OCI-LY1 (cell line): ENCODE measurements at regions not wholly inside any gene's neighbourhood (a gene's known extent, or its start where the extent isn't known, plus 50 kb on each side); places are given as distances from the start of the nearest gene placed in this dataset.

Source experiments
- H2AFZ ChIP-seq: fragments of 200-600 bp; sonication (generic), shearing (Covaris generic); 2 replicates; pipeline ENCODE4 v1.6.0; 2014; ENCODE audit warnings: antibody characterized with exemption, mild to moderate bottlenecking, low read length
- H3F3A ChIP-seq: fragments of 200-600 bp; sonication (generic), shearing (Covaris generic); 2 replicates; pipeline ENCODE4 v1.6.0; 2014; ENCODE audit warnings: mild to moderate bottlenecking, antibody characterized with exemption, low read length, moderate library complexity; ENCODE audit not compliant: insufficient read depth
- H3K27ac ChIP-seq: fragments of 200-600 bp; sonication (generic); 2 replicates; pipeline ENCODE4 v1.5.1; 2014; ENCODE audit warnings: low read length, mixed run types, mild to moderate bottlenecking, low read depth; ENCODE audit not compliant: poor library complexity, severe bottlenecking
- H3K27me3 ChIP-seq: fragments of 200-600 bp; sonication (generic); 2 replicates; pipeline ENCODE4 v1.6.0; 2014; ENCODE audit warnings: antibody characterized with exemption, mild to moderate bottlenecking, low read length, moderate library complexity; ENCODE audit not compliant: insufficient read depth
- H3K36me3 ChIP-seq: fragments of 200-600 bp; sonication (generic); 2 replicates; pipeline ENCODE4 v1.6.1; 2014; ENCODE audit warnings: mild to moderate bottlenecking, antibody characterized with exemption, low read length, moderate library complexity, mixed read lengths; ENCODE audit not compliant: insufficient read depth
- H3K4me1 ChIP-seq: fragments of 200-600 bp; sonication (generic); 2 replicates; pipeline ENCODE4 v1.5.1; 2014; ENCODE audit warnings: mild to moderate bottlenecking, low read length, moderate library complexity; ENCODE audit not compliant: insufficient read depth, severe bottlenecking
- H3K4me2 ChIP-seq: fragments of 200-600 bp; sonication (generic), shearing (Covaris generic); 2 replicates; pipeline ENCODE4 v1.6.1; 2014; ENCODE audit warnings: low read length
- H3K4me3 ChIP-seq: fragments of 200-600 bp; sonication (generic); 2 replicates; pipeline ENCODE4 v1.5.1; 2014; ENCODE audit warnings: low read length, low read depth, mild to moderate bottlenecking, mixed read lengths; ENCODE audit not compliant: poor library complexity, severe bottlenecking
- H3K79me2 ChIP-seq: fragments of 200-600 bp; shearing (Covaris generic); 2 replicates; pipeline ENCODE4 v1.6.1; 2016; ENCODE audit warnings: mixed run types, low read length, mixed read lengths; ENCODE audit not compliant: insufficient read depth
- H3K9ac ChIP-seq: fragments of 200-600 bp; sonication (generic), shearing (Covaris generic); 2 replicates; pipeline ENCODE4 v1.6.1; 2014; ENCODE audit warnings: mild to moderate bottlenecking, low read length, mixed read lengths
- H3K9me2 ChIP-seq: fragments of 200-600 bp; sonication (generic), shearing (Covaris generic); 2 replicates; pipeline ENCODE4 v1.6.1; 2014; ENCODE audit warnings: low read depth, mild to moderate bottlenecking, low read length, mixed read lengths
- H3K9me3 ChIP-seq: fragments of 200-600 bp; shearing (Covaris generic); 2 replicates; pipeline ENCODE4 v1.6.1; 2014; ENCODE audit warnings: low read length, mixed read lengths
- H4K20me1 ChIP-seq: fragments of 200-600 bp; sonication (generic), shearing (Covaris generic); 2 replicates; pipeline ENCODE4 v1.6.0; 2016; ENCODE audit warnings: mild to moderate bottlenecking, low read length; ENCODE audit not compliant: insufficient read depth
- CTCF ChIP-seq: fragments of 200-600 bp; sonication (generic), shearing (Covaris generic); IDR thresholded peaks from 2 replicates; pipeline ENCODE4 v1.5.1; 2017; ENCODE audit warnings: mild to moderate bottlenecking, antibody characterized with exemption, low read length, moderate library complexity, mixed read lengths
- EZH2 ChIP-seq: fragments of 200-600 bp; sonication (generic), shearing (Covaris generic); IDR thresholded peaks from 2 replicates; pipeline ENCODE4 v1.8.0; 2017; ENCODE audit warnings: borderline replicate concordance, mixed run types, mild to moderate bottlenecking, antibody characterized with exemption, low read length, moderate library complexity, mixed read lengths

DNA sequence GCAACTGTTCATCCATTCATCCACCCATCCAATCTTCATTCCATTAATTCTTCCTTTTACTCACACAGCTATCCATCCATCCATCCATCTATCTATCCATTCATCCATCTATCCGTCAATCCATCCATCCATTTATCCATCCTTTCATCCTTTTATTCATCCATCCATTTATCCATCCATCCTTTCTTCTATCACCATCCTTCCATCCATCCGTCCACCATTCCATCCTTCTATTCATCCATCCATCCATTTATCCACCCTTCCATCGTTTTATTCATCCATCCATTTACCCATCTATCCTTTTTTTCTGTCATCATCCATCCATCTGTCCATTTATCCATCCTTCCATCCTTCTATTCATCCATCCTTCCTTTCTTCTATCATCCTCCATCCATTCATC, 73.0 kb upstream of the FOXF1 start:
- H3K27me3 ChIP-seq: peaks cover 9% of the 10 kb centered on the region; the same call in 1 of the 2 replicates

DNA sequence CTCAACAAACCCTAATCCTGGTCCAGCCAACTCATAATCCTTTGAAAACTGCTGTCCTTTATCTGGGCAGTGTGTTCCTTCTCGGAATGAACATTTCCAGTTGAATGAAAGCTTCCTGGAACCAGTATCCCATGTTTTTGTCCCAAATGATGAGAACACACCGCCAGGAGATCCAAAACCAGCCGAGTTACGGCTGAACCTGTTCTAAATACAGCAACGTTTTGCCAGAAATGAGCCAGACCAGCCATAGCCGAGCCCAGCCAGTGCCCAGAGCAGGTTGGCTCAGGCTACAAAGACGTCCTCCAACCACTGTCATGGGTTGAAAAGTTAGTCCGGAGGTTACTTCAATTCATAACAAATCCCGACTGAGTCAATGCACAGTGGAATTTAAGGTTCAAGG, 67.6 kb upstream of the FOXF1 start:
- H2AFZ ChIP-seq: no peak overlapping the region

More for the DNA sequence above, 73.0 kb upstream of the FOXF1 start:
- Histone ChIP-seq H3K4me2 (no peak overlapping the region), H3F3A (no peaks in the 10 kb centered on the region), H3K79me2 (no peaks in the 10 kb centered on the region), H4K20me1 (no peaks in the 10 kb centered on the region), H3K4me1 (no peaks in the 10 kb centered on the region), H3K9me3 (no peaks in the 10 kb centered on the region), H3K27ac (no peak overlapping the region), H2AFZ (no peak overlapping the region), H3K9ac (no peak overlapping the region), H3K4me3 (no peak overlapping the region), H3K36me3 (no peaks in the 10 kb centered on the region), H3K9me2 (no peaks in the 10 kb centered on the region)
- TF ChIP-seq CTCF: no peak
- no peak for TF ChIP-seq EZH2

GRCh38 chr16:86443508-86444147, 66.7 kb upstream of the FOXF1 start:
- no peaks in the 10 kb centered on the region for H3K9me3 ChIP-seq
- H3K27me3 ChIP-seq: peaks cover 17% of the 10 kb centered on the region; the same call in 1 of the 2 replicates
- H3K9me2 ChIP-seq: no peaks in the 10 kb centered on the region
- H3K4me1 ChIP-seq: no peaks in the 10 kb centered on the region
- H4K20me1 ChIP-seq: no peaks in the 10 kb centered on the region
- H2AFZ ChIP-seq: no peak overlapping the region
- no peaks in the 10 kb centered on the region for H3K36me3 ChIP-seq
- no peak overlapping the region for H3K27ac ChIP-seq
- H3K79me2 ChIP-seq: no peaks in the 10 kb centered on the region
- H3F3A ChIP-seq: no peaks in the 10 kb centered on the region
- H3K4me2 ChIP-seq: no peak overlapping the region
- H3K9ac ChIP-seq: no peak overlapping the region
- no peak overlapping the region for H3K4me3 ChIP-seq
- TF ChIP-seq EZH2: no peak
- TF ChIP-seq CTCF: no peak

More for the DNA sequence above, 67.6 kb upstream of the FOXF1 start:
- Histone ChIP-seq H3K9me2 (no peaks in the 10 kb centered on the region), H3K9ac (no peak overlapping the region), H3K27ac (no peak overlapping the region), H3F3A (no peaks in the 10 kb centered on the region), H4K20me1 (no peaks in the 10 kb centered on the region), H3K27me3 (peaks cover 16% of the 10 kb centered on the region; the same call in 1 of the 2 replicates), H3K9me3 (no peaks in the 10 kb centered on the region), H3K79me2 (no peaks in the 10 kb centered on the region), H3K4me3 (no peak overlapping the region), H3K4me2 (no peak overlapping the region), H3K36me3 (no peaks in the 10 kb centered on the region), H3K4me1 (no peaks in the 10 kb centered on the region)
- TF ChIP-seq CTCF (no peak), EZH2 (no peak)
